Keratinocyte (primary cell): ENCODE measurements at regions not wholly inside any gene's neighbourhood (a gene's known extent, or its start where the extent isn't known, plus 50 kb on each side); places are given as distances from the start of the nearest gene placed in this dataset.

Experiments
- DNase-seq: peaks from one replicate; pipeline ENCODE4 v3.0.0-alpha.2; 2011; ENCODE audit warnings: low read depth, missing footprints, low spot score
- FAIRE-seq: peaks from 2 replicates; lab custom pipeline; 2011; peaks lifted over from hg19 to GRCh38; lab: Jason Lieb, UNC
- H2AFZ ChIP-seq: 2 replicates; pipeline ENCODE4 v1.6.0; 2012; ENCODE audit warnings: low read length, control low read depth, inconsistent platforms; ENCODE audit not compliant: control insufficient read depth
- H3K27ac ChIP-seq: 2 replicates; pipeline ENCODE4 v1.5.1; 2011; ENCODE audit warnings: low read length; ENCODE audit not compliant: control insufficient read depth, insufficient read depth
- H3K27me3 ChIP-seq: 3 replicates; pipeline ENCODE4 v1.6.0; 2011; ENCODE audit warnings: low read length; ENCODE audit not compliant: control insufficient read depth, insufficient read depth; ENCODE audit errors: extremely low read depth
- H3K36me3 ChIP-seq, 2 experiments: 2 replicates in 1 of 2; 3 replicates in 1 of 2; pipeline ENCODE4 v1.5.1; 2011; ENCODE audit warnings: low read length in 2 of 2, mild to moderate bottlenecking in 1 of 2; ENCODE audit not compliant: control insufficient read depth in 2 of 2, insufficient read depth in 2 of 2; ENCODE audit errors: extremely low read depth in 1 of 2
- H3K4me1 ChIP-seq: 3 replicates; pipeline ENCODE4 v1.5.1; 2011; ENCODE audit warnings: low read length; ENCODE audit not compliant: control insufficient read depth, insufficient read depth; ENCODE audit errors: extremely low read depth
- H3K4me2 ChIP-seq: 3 replicates; pipeline ENCODE4 v1.6.0; 2011; ENCODE audit warnings: low read depth, low read length; ENCODE audit not compliant: control insufficient read depth, insufficient read depth; ENCODE audit errors: extremely low read depth
- H3K4me3 ChIP-seq, 3 experiments: fragments of 200-600 bp in 1 of 3; sonication (generic) in 1 of 3; 2 replicates in 2 of 3; 3 replicates in 1 of 3; pipeline ENCODE4 v1.5.1; 2011 to 2016; ENCODE audit warnings: low read length in 3 of 3, mild to moderate bottlenecking in 3 of 3, control low read depth in 2 of 3, inconsistent platforms in 1 of 3, low read depth in 1 of 3, mixed read lengths in 1 of 3, mixed run types in 1 of 3, moderate library complexity in 1 of 3; ENCODE audit not compliant: control insufficient read depth in 2 of 3, insufficient read depth in 2 of 3; ENCODE audit errors: extremely low read depth in 1 of 3
- H3K79me2 ChIP-seq: 2 replicates; pipeline ENCODE4 v1.6.0; 2012; ENCODE audit warnings: low read length; ENCODE audit not compliant: control insufficient read depth, insufficient read depth
- H3K9ac ChIP-seq: 3 replicates; pipeline ENCODE4 v1.6.0; 2011; ENCODE audit warnings: low read length; ENCODE audit not compliant: control insufficient read depth, insufficient read depth; ENCODE audit errors: extremely low read depth
- H3K9me1 ChIP-seq: 3 replicates; pipeline ENCODE4 v1.6.0; 2011; ENCODE audit warnings: low read length; ENCODE audit not compliant: control insufficient read depth, insufficient read depth; ENCODE audit errors: extremely low read depth
- H3K9me3 ChIP-seq: 2 replicates; pipeline ENCODE4 v1.5.1; 2012; ENCODE audit warnings: low read depth, low read length; ENCODE audit not compliant: control insufficient read depth
- H4K20me1 ChIP-seq: 3 replicates; pipeline ENCODE4 v1.6.0; 2011; ENCODE audit warnings: low read length; ENCODE audit not compliant: control insufficient read depth, insufficient read depth; ENCODE audit errors: extremely low read depth
- EZH2 ChIP-seq: IDR thresholded peaks from one replicate; pipeline ENCODE4 v1.6.1; 2012; ENCODE audit warnings: inconsistent platforms, mild to moderate bottlenecking, low read length, moderate library complexity
- dilution Hi-C: fragments of 300-500 bp; cut with MboI; formaldehyde crosslinking; loops from one replicate; pipeline ENCODE4 v1.7.0; 2020; ENCODE audit warnings: low sequenced_read_pairs; ENCODE audit not compliant: extremely low pct_ligation_motif_present
- TF ChIP-seq, protein P1 (sequence below), 3 experiments: IDR thresholded peaks in 1 of 3; conservative IDR thresholded peaks in 1 of 3; optimal IDR thresholded peaks in 1 of 3; 2 replicates in 2 of 3; 3 replicates in 1 of 3; pipeline versions ENCODE3 to v1.5.1; 2011; ENCODE audit warnings: low read length in 3 of 3, mild to moderate bottlenecking in 3 of 3, moderate library complexity in 2 of 3, control low read depth in 1 of 3, inconsistent platforms in 1 of 3; ENCODE audit not compliant: insufficient read depth in 2 of 3; ENCODE audit errors: extremely low read depth in 1 of 3

DNA sequence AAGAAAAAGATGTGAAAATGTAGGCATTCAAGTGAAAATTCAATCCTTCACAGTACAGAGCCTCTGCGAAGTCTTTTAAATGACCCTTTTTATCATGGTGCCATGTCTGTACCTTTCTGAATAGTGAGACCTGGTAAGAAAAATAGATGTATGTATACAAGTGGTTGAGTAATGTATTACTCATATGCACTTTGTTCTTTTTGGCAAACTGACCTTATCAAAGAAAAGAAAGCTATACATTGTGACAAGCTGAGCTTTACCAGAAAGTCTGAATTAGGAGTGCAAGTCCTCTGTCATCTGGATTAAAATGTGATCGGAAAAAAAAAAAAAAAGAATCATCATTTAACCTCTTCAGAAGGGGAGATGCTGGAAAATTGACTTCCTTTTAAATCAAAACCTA is 356.4 kb upstream of the CCNH start:
- FAIRE-seq (no peak), DNase-seq (no peak)
- Histone ChIP-seq H3K36me3 (no peaks in the 10 kb centered on the region), H3K27ac (no peak overlapping the region), H2AFZ (no peak overlapping the region), H3K4me2 (no peak overlapping the region), H3K9me3 (no peaks in the 10 kb centered on the region), H3K9me1 (no peaks in the 10 kb centered on the region), H3K4me1 (no peaks in the 10 kb centered on the region), H3K27me3 (peaks cover 5% of the 10 kb centered on the region), H4K20me1 (no peaks in the 10 kb centered on the region), H3K79me2 (no peaks in the 10 kb centered on the region), H3K4me3 (no peak overlapping the region), H3K9ac (no peak overlapping the region)
- no peak for TF ChIP-seq EZH2
- TF ChIP-seq, protein P1, sequence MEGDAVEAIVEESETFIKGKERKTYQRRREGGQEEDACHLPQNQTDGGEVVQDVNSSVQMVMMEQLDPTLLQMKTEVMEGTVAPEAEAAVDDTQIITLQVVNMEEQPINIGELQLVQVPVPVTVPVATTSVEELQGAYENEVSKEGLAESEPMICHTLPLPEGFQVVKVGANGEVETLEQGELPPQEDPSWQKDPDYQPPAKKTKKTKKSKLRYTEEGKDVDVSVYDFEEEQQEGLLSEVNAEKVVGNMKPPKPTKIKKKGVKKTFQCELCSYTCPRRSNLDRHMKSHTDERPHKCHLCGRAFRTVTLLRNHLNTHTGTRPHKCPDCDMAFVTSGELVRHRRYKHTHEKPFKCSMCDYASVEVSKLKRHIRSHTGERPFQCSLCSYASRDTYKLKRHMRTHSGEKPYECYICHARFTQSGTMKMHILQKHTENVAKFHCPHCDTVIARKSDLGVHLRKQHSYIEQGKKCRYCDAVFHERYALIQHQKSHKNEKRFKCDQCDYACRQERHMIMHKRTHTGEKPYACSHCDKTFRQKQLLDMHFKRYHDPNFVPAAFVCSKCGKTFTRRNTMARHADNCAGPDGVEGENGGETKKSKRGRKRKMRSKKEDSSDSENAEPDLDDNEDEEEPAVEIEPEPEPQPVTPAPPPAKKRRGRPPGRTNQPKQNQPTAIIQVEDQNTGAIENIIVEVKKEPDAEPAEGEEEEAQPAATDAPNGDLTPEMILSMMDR (optimal IDR thresholded peaks at IDR 0.05 in 1 of 3, IDR thresholded peaks at IDR 0.05 in 1 of 3, conservative IDR thresholded peaks at IDR 0.05 in 1 of 3; ENCODE audit: extremely low read depth in 1 of 3, insufficient read depth in 2 of 3, low read length in 3 of 3), result no peak
- dilution Hi-C loops, result no loop called here

DNA sequence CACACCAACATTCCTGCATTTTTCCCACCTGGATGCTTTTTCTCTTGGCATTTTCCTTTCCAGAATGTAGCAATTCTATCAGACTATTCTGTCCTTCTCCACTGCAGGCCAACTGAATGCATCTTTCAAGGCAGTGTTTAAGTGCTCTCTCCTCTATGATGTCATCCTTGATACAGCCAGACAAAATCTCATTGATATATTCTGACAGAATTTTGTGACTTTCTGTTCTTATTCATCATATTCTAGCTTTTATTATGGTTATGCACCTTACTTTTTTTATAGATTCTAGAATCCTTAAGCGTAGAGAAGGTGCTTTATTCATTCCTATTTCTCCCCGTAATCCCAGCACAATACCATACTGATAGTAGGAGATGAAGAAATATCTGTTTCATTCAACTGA is 355.5 kb upstream of the CCNH start:
- no peak overlapping the region for H2AFZ ChIP-seq
- FAIRE-seq (no peak), DNase-seq (no peak)
- no peak overlapping the region for H3K4me2 ChIP-seq
- dilution Hi-C loops, result no loop called here
- no peaks in the 10 kb centered on the region for H3K9me3 ChIP-seq
- TF ChIP-seq, protein P1 (optimal IDR thresholded peaks at IDR 0.05 in 1 of 3, IDR thresholded peaks at IDR 0.05 in 1 of 3, conservative IDR thresholded peaks at IDR 0.05 in 1 of 3; ENCODE audit: extremely low read depth in 1 of 3, insufficient read depth in 2 of 3, low read length in 3 of 3), result no peak
- TF ChIP-seq EZH2, result no peak
- peaks cover 5% of the 10 kb centered on the region for H3K27me3 ChIP-seq
- no peak overlapping the region for H3K9ac ChIP-seq
- no peaks in the 10 kb centered on the region for H3K9me1 ChIP-seq
- no peaks in the 10 kb centered on the region for H3K36me3 ChIP-seq
- no peak overlapping the region for H3K4me3 ChIP-seq
- H3K27ac ChIP-seq, result no peak overlapping the region
- H4K20me1 ChIP-seq, result no peaks in the 10 kb centered on the region
- H3K4me1 ChIP-seq, result no peaks in the 10 kb centered on the region
- H3K79me2 ChIP-seq, result no peaks in the 10 kb centered on the region
